WTC11 (cell line): ENCODE measurements at regions not wholly inside any gene's neighbourhood (a gene's known extent, or its start where the extent isn't known, plus 50 kb on each side); places are given as distances from the start of the nearest gene placed in this dataset.

Source experiments
- ATAC-seq: fragments of 200-7000 bp; cut with Tn5 transposase; 2 replicates; pipeline ENCODE4 v1.10.0; 2021; ENCODE audit warnings: mild to moderate bottlenecking, moderate library complexity
- CTCF ChIA-PET: fragments of 300-600 bp; sonication (Branson Sonifier 250); formaldehyde crosslinking; loops from one replicate; lab custom pipeline; 2021; ENCODE audit warnings: antibody characterized with exemption; lab: Charles Lee
- POLR2A ChIA-PET: fragments of 350-600 bp; sonication (Branson Sonifier 250); formaldehyde crosslinking; loops from one replicate; lab custom pipeline; 2021; ENCODE audit warnings: antibody characterized with exemption; lab: Charles Lee
- DNase-seq: peaks from one replicate; pipeline ENCODE4 v3.0.0; 2021; ENCODE audit warnings: low spot score
- H3K27ac Mint-ChIP-seq: 2 replicates; pipeline ENCODE4 v1.8.0; 2021; ENCODE audit warnings: mixed read lengths
- H3K27me3 Mint-ChIP-seq: 2 replicates; pipeline ENCODE4 v1.8.0; 2021; ENCODE audit warnings: low read depth, mild to moderate bottlenecking, moderate library complexity, mixed read lengths
- H3K36me3 Mint-ChIP-seq: 2 replicates; pipeline ENCODE4 v1.8.0; 2021; ENCODE audit warnings: mixed read lengths
- H3K4me1 Mint-ChIP-seq: 2 replicates; pipeline ENCODE4 v1.8.0; 2022; ENCODE audit warnings: mixed read lengths
- H3K4me3 Mint-ChIP-seq: 2 replicates; pipeline ENCODE4 v1.8.0; 2021; ENCODE audit warnings: mild to moderate bottlenecking, moderate library complexity, mixed read lengths
- H3K9me3 Mint-ChIP-seq: 2 replicates; pipeline ENCODE4 v1.8.0; 2021; ENCODE audit warnings: mixed read lengths
- AFF4 ChIP-seq: sonication (generic); formaldehyde crosslinking; IDR thresholded peaks from 2 replicates; pipeline ENCODE4 v1.8.1; 2023; ENCODE audit warnings: mild to moderate bottlenecking, missing genetic modification reagents, borderline replicate concordance
- ATF6 ChIP-seq: sonication (generic); formaldehyde crosslinking; IDR thresholded peaks from 2 replicates; pipeline ENCODE4 v1.8.1; 2023; ENCODE audit warnings: mild to moderate bottlenecking, missing genetic modification reagents
- FOXP1 ChIP-seq: sonication (generic); formaldehyde crosslinking; IDR thresholded peaks from 2 replicates; pipeline ENCODE4 v1.8.0; 2022; ENCODE audit warnings: missing genetic modification reagents, mild to moderate bottlenecking, moderate library complexity, borderline replicate concordance
- HMGA2 ChIP-seq: fragments of 250-450 bp; sonication (Bioruptor Pico); IDR thresholded peaks from 2 replicates; pipeline ENCODE4 v1.4.0; 2021; ENCODE audit warnings: mild to moderate bottlenecking, moderate library complexity
- OVOL2 ChIP-seq: fragments of 250-450 bp; sonication (Bioruptor Pico); IDR thresholded peaks from 2 replicates; pipeline ENCODE4 v1.9.0; 2021; ENCODE audit warnings: mild to moderate bottlenecking, borderline replicate concordance
- RELA ChIP-seq: sonication (generic); formaldehyde crosslinking; IDR thresholded peaks from 2 replicates; pipeline ENCODE4 v1.8.1; 2022; ENCODE audit warnings: missing genetic modification reagents, mild to moderate bottlenecking, borderline replicate concordance
- SOX15 ChIP-seq: fragments of 250-450 bp; sonication (Bioruptor Pico); IDR thresholded peaks from 2 replicates; pipeline ENCODE4 v1.9.0; 2021; ENCODE audit warnings: mild to moderate bottlenecking
- TCF7 ChIP-seq: sonication (generic); formaldehyde crosslinking; IDR thresholded peaks from 2 replicates; pipeline ENCODE4 v1.8.0; 2022; ENCODE audit warnings: mild to moderate bottlenecking, low read depth, missing genetic modification reagents, moderate library complexity
- TEAD4 ChIP-seq: sonication (generic); formaldehyde crosslinking; IDR thresholded peaks from 2 replicates; pipeline ENCODE4 v1.8.0; 2022; ENCODE audit warnings: mild to moderate bottlenecking, missing genetic modification reagents
- TP53 ChIP-seq: sonication (generic); formaldehyde crosslinking; IDR thresholded peaks from 2 replicates; pipeline ENCODE4 v1.8.1; 2023; ENCODE audit warnings: mild to moderate bottlenecking, missing genetic modification reagents
- USF1 ChIP-seq: sonication (generic); formaldehyde crosslinking; IDR thresholded peaks from 2 replicates; pipeline ENCODE4 v1.8.0; 2022; ENCODE audit warnings: mild to moderate bottlenecking, missing genetic modification reagents
- ZBTB43 ChIP-seq: sonication (generic); formaldehyde crosslinking; IDR thresholded peaks from 2 replicates; pipeline ENCODE4 v1.8.1; 2023; ENCODE audit warnings: mild to moderate bottlenecking, missing genetic modification reagents
- ZMAT4 ChIP-seq: fragments of 250-450 bp; sonication (Bioruptor Pico); IDR thresholded peaks from 2 replicates; pipeline ENCODE4 v1.9.0; 2021; ENCODE audit warnings: mild to moderate bottlenecking
- ZNF317 ChIP-seq: sonication (generic); formaldehyde crosslinking; IDR thresholded peaks from 2 replicates; pipeline ENCODE4 v1.8.1; 2023; ENCODE audit warnings: low read depth, mild to moderate bottlenecking, moderate library complexity, missing genetic modification reagents, borderline replicate concordance
- ZNF396 ChIP-seq: fragments of 250-450 bp; sonication (Bioruptor Pico); IDR thresholded peaks from 2 replicates; pipeline ENCODE4 v1.8.0; 2021; ENCODE audit warnings: mild to moderate bottlenecking, moderate library complexity, borderline replicate concordance
- ZNF416 ChIP-seq: fragments of 250-450 bp; sonication (Bioruptor Pico); IDR thresholded peaks from 2 replicates; pipeline ENCODE4 v1.9.0; 2021; ENCODE audit warnings: mild to moderate bottlenecking, inconsistent platforms
- ZNF425 ChIP-seq: fragments of 250-450 bp; sonication (Bioruptor Pico); conservative IDR thresholded peaks from 2 replicates; pipeline ENCODE4 v1.9.0; 2021; ENCODE audit warnings: mild to moderate bottlenecking
- ZNF512 ChIP-seq: sonication (generic); formaldehyde crosslinking; IDR thresholded peaks from 2 replicates; pipeline ENCODE4 v1.8.1; 2022; ENCODE audit warnings: missing genetic modification reagents, borderline replicate concordance
- ZNF532 ChIP-seq: fragments of 250-450 bp; sonication (Bioruptor Pico); IDR thresholded peaks from 2 replicates; pipeline ENCODE4 v1.9.0; 2021; ENCODE audit warnings: mild to moderate bottlenecking, borderline replicate concordance
- ZNF671 ChIP-seq: fragments of 250-450 bp; sonication (Bioruptor Pico); IDR thresholded peaks from 2 replicates; pipeline ENCODE4 v1.8.0; 2021; ENCODE audit warnings: mild to moderate bottlenecking

- Mint-ChIP-seq H3K4me1 (peaks cover 3% of the 10 kb centered on the region; the same call in 1 of the 2 replicates), H3K9me3 (no peaks in the 10 kb centered on the region), H3K36me3 (no peaks in the 10 kb centered on the region), H3K27ac (no peak overlapping the region), H3K27me3 (no peaks in the 10 kb centered on the region), H3K4me3 (no peak overlapping the region)
- TF ChIP-seq FOXP1 (CRISPR knock-in tag) (no peak), USF1 (CRISPR knock-in tag) (no peak), ZNF532 (no peak), TP53 (CRISPR knock-in tag) (no peak), ZNF416 (no peak), TEAD4 (no peak), ZNF317 (CRISPR knock-in tag) (no peak), ATF6 (CRISPR knock-in tag) (no peak), ZBTB43 (CRISPR knock-in tag) (no peak), TCF7 (CRISPR knock-in tag) (no peak), ZNF512 (CRISPR knock-in tag) (no peak), RELA (CRISPR knock-in tag) (no peak), ZNF396 (CRISPR knock-in tag) (no peak), AFF4 (CRISPR knock-in tag) (no peak), ZMAT4 (CRISPR knock-in tag) (no peak), OVOL2 (CRISPR knock-in tag) (no peak), HMGA2 (CRISPR knock-in tag) (no peak), ZNF671 (no peak), ZNF425 (CRISPR knock-in tag) (no peak), SOX15 (no peak)
- no peak for ATAC-seq
- no peak for DNase-seq
- ChIA-PET CTCF (no interaction called here), POLR2A (no interaction called here)
Measured at GRCh38 chr1:209030454-209031167, 552.9 kb upstream of the CAMK1G start.
